Right atrium auricular region (tissue), 2 donors: ENCODE measurements at regions not wholly inside any gene's neighbourhood (a gene's known extent, or its start where the extent isn't known, plus 50 kb on each side); places are given as distances from the start of the nearest gene placed in this dataset.

ENCODE experiments used
- DNase-seq: peaks from one replicate; pipeline ENCODE4 v3.0.0-alpha.2; 2019; ENCODE audit warnings: low spot score
- H3K27ac ChIP-seq, 2 donors: fragments of 200-600 bp; sonication (generic); 1 replicate in 1 of 2; 2 replicates in 1 of 2; pipeline ENCODE4 v1.5.1; 2016 to 2019
- H3K27me3 ChIP-seq, 2 donors: fragments of 200-600 bp; sonication (generic); one replicate each; pipeline versions ENCODE4 v1.5.1 to v1.6.0; 2017 to 2019
- H3K36me3 ChIP-seq: fragments of 200-600 bp; sonication (generic); one replicate; pipeline ENCODE4 v1.5.1; 2016
- H3K4me1 ChIP-seq, 2 donors: fragments of 200-600 bp; sonication (generic); one replicate each; pipeline versions ENCODE4 v1.5.1 to v1.6.0; 2017 to 2019
- H3K4me3 ChIP-seq, 2 donors: fragments of 200-600 bp; sonication (generic); 1 replicate in 1 of 2; 2 replicates in 1 of 2; pipeline ENCODE4 v1.5.1; 2017 to 2019; ENCODE audit warnings: mild to moderate bottlenecking in 1 of 2, moderate library complexity in 1 of 2
- H3K9me3 ChIP-seq, 2 donors: fragments of 200-600 bp; sonication (generic); one replicate each; pipeline ENCODE4 v1.5.1; 2019
- TF ChIP-seq, protein P1 (sequence below), 2 donors: fragments of 200-600 bp; sonication (generic); IDR thresholded peaks; one replicate each; pipeline ENCODE4 v1.5.1; 2019; ENCODE audit warnings: antibody characterized with exemption in 2 of 2

DNA sequence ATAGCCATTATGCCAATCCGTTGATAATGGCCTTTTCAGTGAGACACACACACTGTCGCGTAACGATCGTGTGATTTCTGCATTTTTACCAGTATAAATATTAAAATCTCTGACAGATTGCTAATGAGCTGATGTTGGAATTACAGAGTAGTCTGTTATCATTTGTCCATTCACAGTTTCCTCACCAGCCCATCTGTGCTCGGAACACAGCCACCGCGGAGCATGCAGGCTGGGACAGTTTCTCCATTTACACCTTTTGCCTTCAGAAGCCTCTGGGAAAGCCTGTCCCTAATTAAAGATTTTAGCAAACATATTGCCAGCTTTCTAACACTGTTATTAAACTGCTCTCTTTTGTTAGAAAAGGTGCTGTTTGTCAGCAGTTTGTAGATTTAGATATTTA lies 82.2 kb upstream of the BARHL2 start:
- TF ChIP-seq, protein P1, sequence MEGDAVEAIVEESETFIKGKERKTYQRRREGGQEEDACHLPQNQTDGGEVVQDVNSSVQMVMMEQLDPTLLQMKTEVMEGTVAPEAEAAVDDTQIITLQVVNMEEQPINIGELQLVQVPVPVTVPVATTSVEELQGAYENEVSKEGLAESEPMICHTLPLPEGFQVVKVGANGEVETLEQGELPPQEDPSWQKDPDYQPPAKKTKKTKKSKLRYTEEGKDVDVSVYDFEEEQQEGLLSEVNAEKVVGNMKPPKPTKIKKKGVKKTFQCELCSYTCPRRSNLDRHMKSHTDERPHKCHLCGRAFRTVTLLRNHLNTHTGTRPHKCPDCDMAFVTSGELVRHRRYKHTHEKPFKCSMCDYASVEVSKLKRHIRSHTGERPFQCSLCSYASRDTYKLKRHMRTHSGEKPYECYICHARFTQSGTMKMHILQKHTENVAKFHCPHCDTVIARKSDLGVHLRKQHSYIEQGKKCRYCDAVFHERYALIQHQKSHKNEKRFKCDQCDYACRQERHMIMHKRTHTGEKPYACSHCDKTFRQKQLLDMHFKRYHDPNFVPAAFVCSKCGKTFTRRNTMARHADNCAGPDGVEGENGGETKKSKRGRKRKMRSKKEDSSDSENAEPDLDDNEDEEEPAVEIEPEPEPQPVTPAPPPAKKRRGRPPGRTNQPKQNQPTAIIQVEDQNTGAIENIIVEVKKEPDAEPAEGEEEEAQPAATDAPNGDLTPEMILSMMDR (IDR thresholded peaks at IDR 0.05), result no peak
- Histone ChIP-seq H3K4me3 (no peak overlapping the region), H3K9me3 (no peaks in the 10 kb centered on the region), H3K27ac (no peak overlapping the region), H3K27me3 (no peaks in the 10 kb centered on the region), H3K4me1 (no peaks in the 10 kb centered on the region), H3K36me3 (no peaks in the 10 kb centered on the region)
- no peak for DNase-seq

DNA sequence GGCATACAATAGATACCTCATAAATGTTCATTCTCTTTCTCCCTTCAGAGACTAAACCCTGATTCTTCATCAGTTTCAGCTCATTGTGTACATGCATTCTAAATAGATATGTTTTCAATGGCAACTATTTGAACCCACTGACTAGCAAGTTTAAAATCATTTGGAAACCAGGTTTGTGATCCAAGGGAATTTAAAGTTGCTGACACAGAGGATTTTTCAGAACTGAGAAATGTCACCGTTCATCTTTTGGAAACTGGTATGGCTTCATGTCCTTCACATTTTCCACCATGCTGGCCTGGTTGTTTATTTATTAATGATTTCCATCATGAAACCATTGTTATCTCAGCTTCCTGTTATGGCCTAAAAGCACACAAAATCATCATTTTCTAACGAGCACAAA lies 81.8 kb upstream of the BARHL2 start:
- H3K4me3 ChIP-seq, result no peak overlapping the region

DNA sequence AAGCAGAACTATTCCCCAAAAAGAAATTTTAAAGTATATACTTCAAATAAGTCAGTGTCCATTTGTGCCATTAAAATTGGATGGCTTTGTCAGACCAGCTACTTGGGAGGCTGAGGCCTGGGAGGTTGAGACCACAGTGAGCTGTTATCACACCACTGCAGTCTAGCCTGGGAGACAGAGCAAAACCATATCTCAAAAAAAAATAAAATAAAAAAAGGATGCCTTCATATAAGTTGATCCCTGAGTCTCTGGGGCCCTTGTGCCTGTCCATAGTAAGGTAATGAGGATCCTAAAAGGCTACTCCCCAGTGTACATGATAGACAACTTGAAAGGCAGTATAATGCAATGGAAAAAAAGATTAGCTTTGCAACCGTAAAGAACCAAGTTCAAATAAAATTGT lies 81.2 kb upstream of the BARHL2 start:
- DNase-seq, result no peak
- no peak overlapping the region for H3K27ac ChIP-seq
- H3K27me3 ChIP-seq, result no peaks in the 10 kb centered on the region
- TF ChIP-seq, protein P1 (IDR thresholded peaks at IDR 0.05), result no peak
- no peaks in the 10 kb centered on the region for H3K36me3 ChIP-seq
- H3K9me3 ChIP-seq, result no peaks in the 10 kb centered on the region
- no peaks in the 10 kb centered on the region for H3K4me1 ChIP-seq
- no peak overlapping the region for H3K4me3 ChIP-seq

More for the DNA sequence above, 81.8 kb upstream of the BARHL2 start:
- Histone ChIP-seq H3K27me3 (no peaks in the 10 kb centered on the region), H3K27ac (no peak overlapping the region), H3K4me1 (no peaks in the 10 kb centered on the region), H3K9me3 (no peaks in the 10 kb centered on the region), H3K36me3 (no peaks in the 10 kb centered on the region)
- DNase-seq, result no peak
- TF ChIP-seq, protein P1 (IDR thresholded peaks at IDR 0.05), result no peak

DNA sequence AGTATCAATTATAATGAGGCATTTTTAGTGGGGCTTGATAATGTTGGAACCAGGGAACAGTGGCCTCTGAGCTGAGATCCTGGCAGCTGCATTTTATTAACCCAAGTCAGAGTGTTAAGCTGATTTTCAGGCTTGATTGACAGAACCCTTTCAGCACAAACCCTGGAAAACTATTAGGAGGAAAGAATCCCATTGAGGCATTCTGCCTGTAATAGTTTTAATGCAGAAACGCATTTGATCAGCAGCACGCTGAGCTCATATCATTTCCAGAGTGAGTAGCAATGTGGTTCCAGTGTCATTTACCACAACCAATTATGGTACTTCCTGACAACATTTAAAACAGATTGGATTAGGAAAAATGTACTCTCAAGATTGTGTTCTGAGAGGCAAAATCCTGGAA lies 78.3 kb upstream of the BARHL2 start:
- TF ChIP-seq, protein P1 (IDR thresholded peaks at IDR 0.05), result no peak
- Histone ChIP-seq H3K27me3 (no peaks in the 10 kb centered on the region), H3K4me3 (no peak overlapping the region), H3K4me1 (no peaks in the 10 kb centered on the region), H3K27ac (no peak overlapping the region), H3K36me3 (no peaks in the 10 kb centered on the region), H3K9me3 (no peaks in the 10 kb centered on the region)
- no peak for DNase-seq

DNA sequence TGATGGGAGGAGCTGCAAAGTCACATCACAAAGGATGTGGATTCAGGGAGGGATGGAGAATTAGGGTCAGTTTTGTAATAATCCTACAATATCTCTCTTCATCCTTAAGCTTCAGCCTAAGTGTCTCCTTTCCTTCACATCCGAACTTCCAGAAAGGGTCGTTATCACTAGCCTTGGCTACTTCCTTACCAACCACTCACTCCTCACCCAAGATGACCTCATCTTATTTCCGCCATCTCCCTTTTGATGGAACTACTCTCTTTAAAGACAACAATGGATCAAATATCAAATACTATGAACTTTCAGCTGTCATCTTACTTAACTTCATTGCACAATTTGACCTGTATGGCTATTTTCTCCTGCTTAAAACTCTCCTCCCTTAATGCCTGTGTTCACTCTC lies 69.6 kb upstream of the BARHL2 start:
- Histone ChIP-seq H3K4me3 (no peak overlapping the region), H3K27me3 (no peaks in the 10 kb centered on the region), H3K4me1 (no peaks in the 10 kb centered on the region), H3K27ac (no peak overlapping the region), H3K9me3 (no peaks in the 10 kb centered on the region), H3K36me3 (no peaks in the 10 kb centered on the region)
- TF ChIP-seq, protein P1 (IDR thresholded peaks at IDR 0.05), result no peak
- DNase-seq, result no peak

DNA sequence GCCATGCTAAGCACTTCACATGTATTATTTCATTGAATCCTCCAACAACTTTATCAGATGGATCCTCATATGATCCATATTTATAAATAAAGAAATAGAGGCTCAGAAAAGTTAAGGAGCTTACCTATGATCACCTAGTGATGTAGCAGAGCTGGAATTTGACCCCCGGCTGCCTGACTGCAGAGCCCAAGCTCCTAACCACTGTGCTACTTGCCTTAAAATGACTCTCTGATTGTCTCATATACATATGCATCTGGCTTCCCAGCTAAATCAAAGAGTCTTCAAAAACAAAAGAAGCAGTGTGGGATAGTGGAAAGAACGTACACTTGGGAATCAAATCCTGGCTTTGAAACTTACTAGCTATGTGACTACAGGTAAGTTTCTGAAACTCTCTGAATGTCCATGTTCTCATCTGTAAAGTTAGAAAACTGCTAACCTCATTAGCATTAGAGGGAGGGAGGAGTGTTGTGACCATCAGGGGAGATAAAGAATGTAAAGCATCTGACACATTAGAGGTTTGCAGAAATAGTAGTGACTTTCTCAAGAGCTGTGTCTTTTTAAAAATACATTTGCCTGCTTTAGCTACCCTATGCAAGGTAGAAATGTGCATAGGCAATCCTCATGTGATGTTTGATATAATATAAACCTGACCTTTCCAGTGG lies 67.2 kb upstream of the BARHL2 start:
- no peaks in the 10 kb centered on the region for H3K36me3 ChIP-seq
- TF ChIP-seq, protein P1 (IDR thresholded peaks at IDR 0.05), result no peak
- no peak overlapping the region for H3K27ac ChIP-seq
- H3K4me3 ChIP-seq, result no peak overlapping the region
- H3K27me3 ChIP-seq, result no peaks in the 10 kb centered on the region
- no peaks in the 10 kb centered on the region for H3K9me3 ChIP-seq
- DNase-seq, result no peak
- no peaks in the 10 kb centered on the region for H3K4me1 ChIP-seq
